ENCODE measurements at regions not wholly inside any gene's neighbourhood (a gene's known extent, or its start where the extent isn't known, plus 50 kb on each side); places are given as distances from the start of the nearest gene placed in this dataset.

GRCh38 chr14:87566991-87567390 lies 426.0 kb downstream of the GALC start:
- peak; percentile 16 for DNase-seq (ENCODE audit: low read depth)
- Histone ChIP-seq H3K27me3 (ENCODE audit: control insufficient read depth, insufficient read depth, low read length) (no peaks in the 10 kb centered on the region), H3K36me3 (ENCODE audit: control insufficient read depth, insufficient read depth, low read length) (no peaks in the 10 kb centered on the region), H3K4me3 (ENCODE audit: low read depth, low read length) (no peak overlapping the region)
- TF ChIP-seq CTCF (IDR thresholded peaks at IDR 0.05; ENCODE audit: insufficient read depth, low read length, poor library complexity, severe bottlenecking), result no peak

- H3K4me3 ChIP-seq (ENCODE audit: low read depth, low read length), result no peak overlapping the region
- no peaks in the 10 kb centered on the region for H3K36me3 ChIP-seq (ENCODE audit: control insufficient read depth, insufficient read depth, low read length)
- H3K27me3 ChIP-seq (ENCODE audit: control insufficient read depth, insufficient read depth, low read length), result no peaks in the 10 kb centered on the region
- no peak for DNase-seq (ENCODE audit: low read depth)
- TF ChIP-seq CTCF (IDR thresholded peaks at IDR 0.05; ENCODE audit: insufficient read depth, low read length, poor library complexity, severe bottlenecking), result no peak
Observed at GRCh38 chr14:87547536-87547935, 445.4 kb downstream of the GALC start.

- Histone ChIP-seq H3K27me3 (ENCODE audit: control insufficient read depth, insufficient read depth, low read length) (no peaks in the 10 kb centered on the region), H3K36me3 (ENCODE audit: control insufficient read depth, insufficient read depth, low read length) (no peaks in the 10 kb centered on the region), H3K4me3 (ENCODE audit: low read depth, low read length) (no peak overlapping the region)
- DNase-seq (ENCODE audit: low read depth), result no peak
- no peak for TF ChIP-seq CTCF (IDR thresholded peaks at IDR 0.05; ENCODE audit: insufficient read depth, low read length, poor library complexity, severe bottlenecking)
Observed at GRCh38 chr14:87542288-87542687, 450.7 kb downstream of the GALC start.

GRCh38 chr14:87540339-87540738 lies 452.6 kb downstream of the GALC start:
- TF ChIP-seq CTCF (IDR thresholded peaks at IDR 0.05; ENCODE audit: insufficient read depth, low read length, poor library complexity, severe bottlenecking), result no peak
- DNase-seq (ENCODE audit: low read depth), result no peak
- Histone ChIP-seq H3K36me3 (ENCODE audit: control insufficient read depth, insufficient read depth, low read length) (no peaks in the 10 kb centered on the region), H3K4me3 (ENCODE audit: low read depth, low read length) (no peak overlapping the region), H3K27me3 (ENCODE audit: control insufficient read depth, insufficient read depth, low read length) (no peaks in the 10 kb centered on the region)

GRCh38 chr14:87529081-87529480 lies 463.9 kb downstream of the GALC start:
- DNase-seq (ENCODE audit: low read depth), result no peak
- no peaks in the 10 kb centered on the region for H3K36me3 ChIP-seq (ENCODE audit: control insufficient read depth, insufficient read depth, low read length)
- H3K4me3 ChIP-seq (ENCODE audit: low read depth, low read length), result no peak overlapping the region
- no peak for TF ChIP-seq CTCF (IDR thresholded peaks at IDR 0.05; ENCODE audit: insufficient read depth, low read length, poor library complexity, severe bottlenecking)
- no peaks in the 10 kb centered on the region for H3K27me3 ChIP-seq (ENCODE audit: control insufficient read depth, insufficient read depth, low read length)

GRCh38 chr14:87526731-87527130 lies 466.3 kb downstream of the GALC start:
- Histone ChIP-seq H3K36me3 (ENCODE audit: control insufficient read depth, insufficient read depth, low read length) (no peaks in the 10 kb centered on the region), H3K4me3 (ENCODE audit: low read depth, low read length) (no peak overlapping the region), H3K27me3 (ENCODE audit: control insufficient read depth, insufficient read depth, low read length) (no peaks in the 10 kb centered on the region)
- no peak for DNase-seq (ENCODE audit: low read depth)
- TF ChIP-seq CTCF (IDR thresholded peaks at IDR 0.05; ENCODE audit: insufficient read depth, low read length, poor library complexity, severe bottlenecking), result no peak

Data from kidney epithelial cell (primary cell).